Ishikawa (cell line): ENCODE measurements at regions not wholly inside any gene's neighbourhood (a gene's known extent, or its start where the extent isn't known, plus 50 kb on each side); places are given as distances from the start of the nearest gene placed in this dataset.

Experiments used
- CEBPB ChIP-seq: IDR thresholded peaks from 2 replicates; pipeline ENCODE4 v1.6.1; 2012
- CREB1 ChIP-seq: IDR thresholded peaks from 2 replicates; pipeline ENCODE4 v1.6.1; 2012; ENCODE audit warnings: low read depth
- EGR1 ChIP-seq: IDR thresholded peaks from 2 replicates; pipeline ENCODE4 v1.6.1; 2012
- EP300 ChIP-seq: IDR thresholded peaks from 2 replicates; pipeline ENCODE4 v1.6.1; 2012; ENCODE audit warnings: borderline replicate concordance
- FOXM1 ChIP-seq: IDR thresholded peaks from 2 replicates; pipeline ENCODE4 v1.6.1; 2012; ENCODE audit warnings: low read depth, borderline replicate concordance
- MAX ChIP-seq: IDR thresholded peaks from 2 replicates; pipeline ENCODE4 v1.6.1; 2012
- NFIC ChIP-seq: IDR thresholded peaks from 2 replicates; pipeline ENCODE4 v1.6.1; 2012
- RAD21 ChIP-seq: IDR thresholded peaks from 2 replicates; pipeline ENCODE4 v1.6.1; 2012; ENCODE audit warnings: low read depth
- REST ChIP-seq: IDR thresholded peaks from 2 replicates; pipeline ENCODE4 v1.6.1; 2012; ENCODE audit warnings: low read depth, mild to moderate bottlenecking
- TAF1 ChIP-seq: IDR thresholded peaks from 2 replicates; pipeline ENCODE4 v1.6.1; 2012; ENCODE audit warnings: low read depth, mild to moderate bottlenecking
- TCF12 ChIP-seq: IDR thresholded peaks from 2 replicates; pipeline ENCODE4 v1.6.1; 2012; ENCODE audit warnings: low read depth
- TEAD4 ChIP-seq: IDR thresholded peaks from 2 replicates; pipeline ENCODE4 v1.6.1; 2012
- USF1 ChIP-seq: IDR thresholded peaks from 2 replicates; pipeline ENCODE4 v1.6.1; 2012
- YY1 ChIP-seq: IDR thresholded peaks from 2 replicates; pipeline ENCODE4 v1.6.1; 2012; ENCODE audit warnings: low read depth
- ZBTB7A ChIP-seq: IDR thresholded peaks from 2 replicates; pipeline ENCODE4 v1.6.1; 2012; ENCODE audit warnings: low read depth

- TF ChIP-seq ZBTB7A: no peak
- TF ChIP-seq TAF1: no peak
- no peak for TF ChIP-seq REST
- no peak for TF ChIP-seq TEAD4
- no peak for TF ChIP-seq NFIC
- no peak for TF ChIP-seq YY1
- TF ChIP-seq FOXM1: no peak
- TF ChIP-seq RAD21: no peak
These were observed 179.4 kb downstream of the SP3 start for GRCh38 chr2:173785813-173786212.

GRCh38 chr2:173791502-173791901 is 173.7 kb downstream of the SP3 start:
- TF ChIP-seq YY1: no peak
- TF ChIP-seq REST: no peak
- TF ChIP-seq TAF1: no peak
- TF ChIP-seq EGR1: no peak
- no peak for TF ChIP-seq CEBPB
- TF ChIP-seq TEAD4: no peak
- TF ChIP-seq NFIC: no peak
- no peak for TF ChIP-seq RAD21
- TF ChIP-seq CREB1: no peak

- TF ChIP-seq TAF1: no peak
- no peak for TF ChIP-seq ZBTB7A
- TF ChIP-seq YY1: no peak
- TF ChIP-seq EGR1: no peak
- no peak for TF ChIP-seq CEBPB
- no peak for TF ChIP-seq TCF12
- no peak for TF ChIP-seq EP300
- no peak for TF ChIP-seq FOXM1
- TF ChIP-seq CREB1: no peak
- TF ChIP-seq TEAD4: no peak
- TF ChIP-seq RAD21: no peak
These were observed 173.0 kb downstream of the SP3 start for GRCh38 chr2:173792166-173792565.

GRCh38 chr2:173792741-173793140 is 172.4 kb downstream of the SP3 start:
- no peak for TF ChIP-seq MAX
- TF ChIP-seq TEAD4: no peak
- no peak for TF ChIP-seq EP300
- TF ChIP-seq TCF12: no peak
- TF ChIP-seq REST: no peak

GRCh38 chr2:173793709-173794565 is 171.2 kb downstream of the SP3 start:
- no peak for TF ChIP-seq EGR1
- TF ChIP-seq CEBPB: no peak
- no peak for TF ChIP-seq TCF12
- no peak for TF ChIP-seq CREB1
- TF ChIP-seq FOXM1: no peak
- no peak for TF ChIP-seq MAX
- TF ChIP-seq TEAD4: no peak
- no peak for TF ChIP-seq ZBTB7A
- no peak for TF ChIP-seq RAD21
- TF ChIP-seq EP300: no peak
- TF ChIP-seq NFIC: no peak
- no peak for TF ChIP-seq USF1
- TF ChIP-seq REST: no peak
- TF ChIP-seq YY1: no peak
